ENCODE measurements at regions not wholly inside any gene's neighbourhood (a gene's known extent, or its start where the extent isn't known, plus 50 kb on each side); places are given as distances from the start of the nearest gene placed in this dataset.

DNA sequence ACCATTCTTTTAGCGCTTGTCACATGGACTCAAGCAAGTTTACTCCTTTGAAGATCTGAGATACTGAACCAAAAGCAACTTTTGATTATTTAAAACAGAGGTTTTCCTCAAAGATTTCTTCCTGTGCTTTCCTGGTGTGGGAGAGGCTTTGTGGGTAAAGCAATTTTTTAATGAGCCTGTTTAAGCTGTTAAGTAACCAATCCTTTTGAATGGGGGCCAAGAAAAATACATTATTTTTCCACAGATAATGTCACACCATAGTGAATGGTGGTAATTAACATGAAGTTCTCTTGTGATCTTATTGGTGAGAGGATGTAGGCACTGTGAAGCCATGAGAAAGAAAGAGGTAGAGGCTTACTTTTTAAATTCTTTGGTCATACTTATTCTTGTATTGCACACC is 55.8 kb upstream of the OBI1 start:
- Histone ChIP-seq H3K9me3 (ENCODE audit: severe bottlenecking) (no peaks in the 10 kb centered on the region), H3K27me3 (ENCODE audit: insufficient read depth, poor library complexity, severe bottlenecking) (no peaks in the 10 kb centered on the region), H3K4me1 (ENCODE audit: insufficient read depth, poor library complexity, severe bottlenecking) (no peaks in the 10 kb centered on the region), H3K36me3 (ENCODE audit: low read depth) (no peaks in the 10 kb centered on the region), H3K4me3 (ENCODE audit: severe bottlenecking) (no peak overlapping the region), H3K27ac (ENCODE audit: poor library complexity, severe bottlenecking) (no peak overlapping the region)
- no peak for ATAC-seq (ENCODE audit: low read depth)
- no peak for TF ChIP-seq CTCF (IDR thresholded peaks at IDR 0.05; ENCODE audit: poor library complexity, severe bottlenecking)
- no peak for DNase-seq (ENCODE audit: low spot score)

- Histone ChIP-seq H3K27me3 (ENCODE audit: insufficient read depth, poor library complexity, severe bottlenecking) (no peaks in the 10 kb centered on the region), H3K9me3 (ENCODE audit: severe bottlenecking) (no peaks in the 10 kb centered on the region), H3K27ac (ENCODE audit: poor library complexity, severe bottlenecking) (no peak overlapping the region), H3K4me1 (ENCODE audit: insufficient read depth, poor library complexity, severe bottlenecking) (no peaks in the 10 kb centered on the region), H3K4me3 (ENCODE audit: severe bottlenecking) (no peak overlapping the region), H3K36me3 (ENCODE audit: low read depth) (no peaks in the 10 kb centered on the region)
- DNase-seq (ENCODE audit: low spot score) (no peak), ATAC-seq (ENCODE audit: low read depth) (no peak)
- no peak for TF ChIP-seq CTCF (IDR thresholded peaks at IDR 0.05; ENCODE audit: poor library complexity, severe bottlenecking)
Measured at GRCh38 chr13:78712831-78713230, 53.9 kb upstream of the OBI1 start.

GRCh38 chr13:78709028-78709427 is 50.1 kb upstream of the OBI1 start:
- no peak for TF ChIP-seq CTCF (IDR thresholded peaks at IDR 0.05; ENCODE audit: poor library complexity, severe bottlenecking)
- no peaks in the 10 kb centered on the region for H3K36me3 ChIP-seq (ENCODE audit: low read depth)
- no peak overlapping the region for H3K4me3 ChIP-seq (ENCODE audit: severe bottlenecking)
- DNase-seq (ENCODE audit: low spot score) (no peak), ATAC-seq (ENCODE audit: low read depth) (peak; percentile 79)
- H3K27ac ChIP-seq (ENCODE audit: poor library complexity, severe bottlenecking) = no peak overlapping the region
- no peaks in the 10 kb centered on the region for H3K9me3 ChIP-seq (ENCODE audit: severe bottlenecking)
- H3K4me1 ChIP-seq (ENCODE audit: insufficient read depth, poor library complexity, severe bottlenecking) = no peaks in the 10 kb centered on the region
- no peaks in the 10 kb centered on the region for H3K27me3 ChIP-seq (ENCODE audit: insufficient read depth, poor library complexity, severe bottlenecking)

All from RWPE2 (cell line).